Esophagus squamous epithelium (tissue), 4 donors: ENCODE measurements at regions not wholly inside any gene's neighbourhood (a gene's known extent, or its start where the extent isn't known, plus 50 kb on each side); places are given as distances from the start of the nearest gene placed in this dataset.

Experiments used
- POLR2A ChIP-seq, 4 donors: fragments of 450-650 bp; IDR thresholded peaks; one replicate each; pipeline ENCODE4 v1.6.1; 2017; ENCODE audit warnings: antibody characterized with exemption in 4 of 4, mild to moderate bottlenecking in 4 of 4, moderate library complexity in 3 of 4
- TF ChIP-seq, protein P1 (sequence below), 6 experiments: fragments of 450-650 bp in 4 of 6; fragments of 200-600 bp in 2 of 6; sonication (generic) in 2 of 6; IDR thresholded peaks; one replicate each; pipeline ENCODE4 v1.5.1; 2016 to 2019; ENCODE audit warnings: antibody characterized with exemption in 6 of 6, mild to moderate bottlenecking in 4 of 6, moderate library complexity in 4 of 6

DNA sequence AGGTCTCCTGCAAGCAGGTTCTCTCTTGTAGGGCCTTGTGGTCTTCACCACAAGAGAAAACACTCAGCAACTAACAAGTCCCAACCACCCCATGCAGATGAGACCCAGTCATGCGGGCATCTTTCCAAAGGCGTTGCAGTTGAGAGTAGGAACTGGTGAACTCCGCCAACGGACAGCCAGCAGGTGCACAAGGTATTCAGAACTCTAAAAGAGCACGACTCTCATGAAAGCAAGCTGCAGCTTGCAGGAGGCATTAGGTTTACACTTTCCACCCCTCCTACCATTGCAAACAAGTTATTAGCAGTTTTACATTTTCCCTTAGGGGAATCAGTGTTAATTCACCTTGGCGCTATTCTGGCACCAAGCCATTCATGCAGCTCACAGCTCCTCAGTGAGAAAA lies 173.4 kb upstream of the KIT start:
- TF ChIP-seq, protein P1, sequence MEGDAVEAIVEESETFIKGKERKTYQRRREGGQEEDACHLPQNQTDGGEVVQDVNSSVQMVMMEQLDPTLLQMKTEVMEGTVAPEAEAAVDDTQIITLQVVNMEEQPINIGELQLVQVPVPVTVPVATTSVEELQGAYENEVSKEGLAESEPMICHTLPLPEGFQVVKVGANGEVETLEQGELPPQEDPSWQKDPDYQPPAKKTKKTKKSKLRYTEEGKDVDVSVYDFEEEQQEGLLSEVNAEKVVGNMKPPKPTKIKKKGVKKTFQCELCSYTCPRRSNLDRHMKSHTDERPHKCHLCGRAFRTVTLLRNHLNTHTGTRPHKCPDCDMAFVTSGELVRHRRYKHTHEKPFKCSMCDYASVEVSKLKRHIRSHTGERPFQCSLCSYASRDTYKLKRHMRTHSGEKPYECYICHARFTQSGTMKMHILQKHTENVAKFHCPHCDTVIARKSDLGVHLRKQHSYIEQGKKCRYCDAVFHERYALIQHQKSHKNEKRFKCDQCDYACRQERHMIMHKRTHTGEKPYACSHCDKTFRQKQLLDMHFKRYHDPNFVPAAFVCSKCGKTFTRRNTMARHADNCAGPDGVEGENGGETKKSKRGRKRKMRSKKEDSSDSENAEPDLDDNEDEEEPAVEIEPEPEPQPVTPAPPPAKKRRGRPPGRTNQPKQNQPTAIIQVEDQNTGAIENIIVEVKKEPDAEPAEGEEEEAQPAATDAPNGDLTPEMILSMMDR (IDR thresholded peaks at IDR 0.05), result peak in 1 of 6 experiments; percentile 26
- no peak for TF ChIP-seq POLR2A (IDR thresholded peaks at IDR 0.05)
